HepG2 (cell line): ENCODE measurements at regions not wholly inside any gene's neighbourhood (a gene's known extent, or its start where the extent isn't known, plus 50 kb on each side); places are given as distances from the start of the nearest gene placed in this dataset.

ENCODE experiments used
- ATAC-seq: fragments of 200-7000 bp; cut with Tn5 transposase; 3 replicates; pipeline ENCODE4 v1.9.1; 2020; ENCODE audit warnings: mild to moderate bottlenecking, moderate library complexity
- BruUV-seq: library from RNA; stranded (reverse); fragments of 400-500 nt; replicated peaks from 2 replicates; lab custom pipeline; 2021; lab: Mats Ljungman, UMichigan
- CTCF ChIA-PET: fragments of 300-600 bp; formaldehyde crosslinking; extraction: SDS; loops from one replicate; lab custom pipeline; 2021; ENCODE audit warnings: low total read pairs, inconsistent platforms, low intra/inter-chr PET ratio; lab: Yijun Ruan, JAX
- POLR2A ChIA-PET: fragments of 350-600 bp; sonication (Branson Sonifier 250); formaldehyde crosslinking; loops from one replicate; lab custom pipeline; 2020; ENCODE audit warnings: antibody characterized with exemption, inconsistent platforms; lab: Yijun Ruan, JAX
- DNase-seq: peaks from one replicate; pipeline ENCODE4 v3.0.0-alpha.2; 2015; ENCODE audit warnings: low spot score
- FAIRE-seq: peaks from 3 replicates; lab custom pipeline; 2011; peaks lifted over from hg19 to GRCh38; lab: Jason Lieb, UNC
- H2AFZ ChIP-seq: one replicate; pipeline ENCODE4 v1.6.1; 2011; ENCODE audit warnings: low read length, inconsistent platforms
- H3K27ac ChIP-seq: fragments of 300-600 bp; 3 replicates; pipeline ENCODE4 v1.8.0; 2011; ENCODE audit warnings: mixed run types, mild to moderate bottlenecking, mixed read lengths, low read length, inconsistent platforms; ENCODE audit not compliant: insufficient read depth; ENCODE audit errors: extremely low read length
- H3K27me3 ChIP-seq, 2 experiments: fragments of 200-600 bp in 1 of 2; 2 replicates in 1 of 2; 3 replicates in 1 of 2; pipeline versions ENCODE4 v1.6.0 to v1.8.0; 2011; ENCODE audit warnings: low read length in 2 of 2, mild to moderate bottlenecking in 2 of 2, moderate library complexity in 2 of 2, inconsistent platforms in 1 of 2; ENCODE audit not compliant: insufficient read depth in 2 of 2, control insufficient read depth in 1 of 2
- H3K36me3 ChIP-seq, 2 experiments: fragments of 200-600 bp in 1 of 2; replicated peaks in 1 of 2; 2 replicates in 1 of 2; 3 replicates in 1 of 2; pipeline versions ENCODE4 v1.5.1 to v1.8.0; 2011; ENCODE audit warnings: low read length in 2 of 2, inconsistent platforms in 1 of 2; ENCODE audit not compliant: insufficient read depth in 2 of 2, control insufficient read depth in 1 of 2
- H3K4me1 ChIP-seq: 2 replicates; pipeline ENCODE4 v1.5.1; 2012; ENCODE audit warnings: low read length, inconsistent platforms; ENCODE audit not compliant: insufficient read depth
- H3K4me2 ChIP-seq: 2 replicates; pipeline ENCODE4 v1.6.0; 2011; ENCODE audit warnings: low read depth, low read length, inconsistent platforms
- H3K4me3 ChIP-seq, 3 experiments: fragments of 200-600 bp in 1 of 3; sonication (generic), shearing (Covaris generic) in 1 of 3; replicated peaks in 1 of 3; 2 replicates each; pipeline ENCODE4 v1.5.1; 2011 to 2016; ENCODE audit warnings: low read length in 3 of 3, inconsistent platforms in 2 of 3, low read depth in 2 of 3, mild to moderate bottlenecking in 2 of 3, control low read depth in 1 of 3, mixed read lengths in 1 of 3; ENCODE audit not compliant: insufficient read depth in 1 of 3
- H3K79me2 ChIP-seq: one replicate; pipeline ENCODE4 v1.6.1; 2011; ENCODE audit warnings: low read length, inconsistent platforms; ENCODE audit not compliant: insufficient read depth
- H3K9ac ChIP-seq: 2 replicates; pipeline ENCODE4 v1.6.0; 2011; ENCODE audit warnings: mild to moderate bottlenecking, low read depth, low read length, inconsistent platforms; ENCODE audit not compliant: insufficient read depth
- H3K9me3 ChIP-seq: 2 replicates; pipeline ENCODE4 v1.5.1; 2012; ENCODE audit warnings: mild to moderate bottlenecking, low read length
- H4K20me1 ChIP-seq: 2 replicates; pipeline ENCODE4 v1.6.0; 2011; ENCODE audit warnings: inconsistent platforms, mild to moderate bottlenecking, low read length, moderate library complexity; ENCODE audit not compliant: insufficient read depth
- ARID2 ChIP-seq: sonication (generic); formaldehyde crosslinking; IDR thresholded peaks from 2 replicates; pipeline ENCODE4 v1.8.1; 2022; ENCODE audit warnings: mild to moderate bottlenecking, missing genetic modification reagents, borderline replicate concordance
- BHLHE40 ChIP-seq: IDR thresholded peaks from 2 replicates; pipeline ENCODE4 v1.6.1; 2011; ENCODE audit warnings: low read length, improper control_type of control experiment
- CHCHD3 ChIP-seq: sonication (generic); formaldehyde crosslinking; IDR thresholded peaks from 2 replicates; pipeline ENCODE4 v1.8.0; 2022; ENCODE audit warnings: mild to moderate bottlenecking, missing genetic modification reagents, moderate library complexity
- GZF1 ChIP-seq: sonication (generic); formaldehyde crosslinking; IDR thresholded peaks from 2 replicates; pipeline ENCODE4 v1.5.1; 2020; ENCODE audit warnings: mild to moderate bottlenecking, missing genetic modification reagents
- HIVEP1 ChIP-seq: sonication (generic); formaldehyde crosslinking; IDR thresholded peaks from 2 replicates; pipeline ENCODE4 v1.4.0; 2020; ENCODE audit warnings: mild to moderate bottlenecking, missing genetic modification reagents
- HNF1A ChIP-seq, 2 experiments: sonication (generic) in 1 of 2; formaldehyde crosslinking in 1 of 2; IDR thresholded peaks; 2 replicates each; pipeline versions ENCODE4 v1.4.0 to v1.6.1; 2016 to 2020; ENCODE audit warnings: borderline replicate concordance in 1 of 2, low read depth in 1 of 2, mild to moderate bottlenecking in 1 of 2, missing genetic modification reagents in 1 of 2
- MED1 ChIP-seq: sonication (generic); formaldehyde crosslinking; IDR thresholded peaks from 2 replicates; pipeline ENCODE4 v1.4.0; 2020; ENCODE audit warnings: missing genetic modification reagents
- PBX2 ChIP-seq: IDR thresholded peaks from 2 replicates; pipeline ENCODE4 v1.6.1; 2016; ENCODE audit warnings: control low read depth
- PHF20 ChIP-seq: sonication (generic); formaldehyde crosslinking; IDR thresholded peaks from 2 replicates; pipeline ENCODE4 v1.5.0; 2020; ENCODE audit warnings: mild to moderate bottlenecking, missing genetic modification reagents
- TBX3 ChIP-seq: fragments of 450-650 bp; IDR thresholded peaks from 2 replicates; pipeline ENCODE4 v1.6.1; 2017; ENCODE audit warnings: antibody characterized with exemption, mild to moderate bottlenecking, inconsistent platforms, borderline replicate concordance
- ZC3H13 ChIP-seq: sonication (generic); formaldehyde crosslinking; IDR thresholded peaks from 2 replicates; pipeline ENCODE4 v1.8.1; 2023; ENCODE audit warnings: mild to moderate bottlenecking, missing genetic modification reagents, moderate library complexity
- ZMYM4 ChIP-seq: sonication (generic); formaldehyde crosslinking; IDR thresholded peaks from 2 replicates; pipeline ENCODE4 v1.8.1; 2023; ENCODE audit warnings: mild to moderate bottlenecking, missing genetic modification reagents
- ZNF556 ChIP-seq: sonication (generic); formaldehyde crosslinking; IDR thresholded peaks from 2 replicates; pipeline ENCODE4 v1.4.0; 2020; ENCODE audit warnings: mild to moderate bottlenecking, missing genetic modification reagents, borderline replicate concordance
- ZNF629 ChIP-seq: sonication (generic); formaldehyde crosslinking; conservative IDR thresholded peaks from 2 replicates; pipeline ENCODE4 v1.5.0; 2020; ENCODE audit warnings: missing genetic modification reagents
- ZNF780A ChIP-seq: sonication (generic); formaldehyde crosslinking; IDR thresholded peaks from 2 replicates; pipeline ENCODE4 v1.8.0; 2022; ENCODE audit warnings: mild to moderate bottlenecking, missing genetic modification reagents, moderate library complexity
- ZSCAN25 ChIP-seq: sonication (generic); formaldehyde crosslinking; IDR thresholded peaks from 2 replicates; pipeline ENCODE4 v1.8.0; 2022; ENCODE audit warnings: mild to moderate bottlenecking, missing genetic modification reagents
- WGBS: methylation state at CpG from one replicate; pipeline ENCODE4 v1.1.6; 2017; ENCODE audit warnings: low lambda C conversion rate; 5-methylcytosine and 5-hydroxymethylcytosine counted together
- in situ Hi-C: cut with HindIII; loops from 2 replicates; pipeline ENCODE4 v1.10.0; 2017; ENCODE audit warnings: low pct_unique_long_range_greater_than_20kb; ENCODE audit not compliant: extremely low pct_ligation_motif_present
- intact Hi-C: fragments of 100-400 bp; cut with micrococcal nuclease; formaldehyde crosslinking; loops from one replicate; pipeline ENCODE4 v1.10.0; 2022; ENCODE audit not compliant: unreplicated experiment

GRCh38 chr5:91670122-91670521, 287.0 kb upstream of the ARRDC3 start:
- DNase-seq (no peak), ATAC-seq (no peak), FAIRE-seq (no peak)
- in situ Hi-C loops, result no loop called here
- TF ChIP-seq HIVEP1 (CRISPR knock-in tag) (no peak), ZNF629 (CRISPR knock-in tag) (no peak), ARID2 (CRISPR knock-in tag) (no peak), ZC3H13 (CRISPR knock-in tag) (no peak)
- ChIA-PET POLR2A (no interaction called here), CTCF (no interaction called here)
- H3K27ac ChIP-seq, result no peak overlapping the region
- H3K4me1 ChIP-seq, result no peaks in the 10 kb centered on the region
- no peaks in the 10 kb centered on the region for H3K36me3 ChIP-seq
- no peaks in the 10 kb centered on the region for H4K20me1 ChIP-seq
- H3K4me2 ChIP-seq, result no peak overlapping the region
- BruUV-seq, result no TSS peak
- no peak overlapping the region for H3K4me3 ChIP-seq
- intact Hi-C loops, result no loop called here
- no peaks in the 10 kb centered on the region for H3K79me2 ChIP-seq
- no peak overlapping the region for H3K9ac ChIP-seq
- 5% methylated on average over 2 of the region's 2 CpGs for WGBS
- H2AFZ ChIP-seq, result no peak overlapping the region
- 0 out of 5 replicates have a peak, but pooled peaks cover 0 to 2% of the 10 kb centered on the region in 2 experiments for H3K27me3 ChIP-seq
- H3K9me3 ChIP-seq, result no peaks in the 10 kb centered on the region

- TF ChIP-seq ZNF556, result no peak
- TF ChIP-seq BHLHE40, result no peak
- TF ChIP-seq ZNF780A, result no peak
- no peak for TF ChIP-seq CHCHD3 (CRISPR knock-in tag)
- no peak for TF ChIP-seq ZSCAN25
- TF ChIP-seq PBX2, result no peak
- TF ChIP-seq HNF1A (IDR thresholded peaks at IDR 0.05; ENCODE audit: low read depth), result no peak
- TF ChIP-seq HNF1A (CRISPR knock-in tag; IDR thresholded peaks at IDR 0.05; ENCODE audit: borderline replicate concordance), result no peak
- no peak for TF ChIP-seq GZF1 (CRISPR knock-in tag)
- TF ChIP-seq ZMYM4 (CRISPR knock-in tag), result no peak
- no peak for TF ChIP-seq TBX3
- TF ChIP-seq PHF20 (CRISPR knock-in tag), result no peak
- TF ChIP-seq MED1 (CRISPR knock-in tag), result no peak
- Histone ChIP-seq H3K27me3 (0 out of 5 replicates have a peak, but pooled peaks cover 0 to 2% of the 10 kb centered on the region in 2 experiments), H3K4me2 (no peak overlapping the region), H2AFZ (no peak overlapping the region), H3K9me3 (no peaks in the 10 kb centered on the region), H4K20me1 (no peaks in the 10 kb centered on the region), H3K79me2 (no peaks in the 10 kb centered on the region), H3K36me3 (no peaks in the 10 kb centered on the region), H3K4me1 (no peaks in the 10 kb centered on the region), H3K4me3 (no peak overlapping the region), H3K27ac (no peak overlapping the region), H3K9ac (no peak overlapping the region)
- intact Hi-C loops, result no loop called here
- 2% methylated on average over 3 of the region's 3 CpGs for WGBS
- POLR2A ChIA-PET, result no interaction called here
- FAIRE-seq (no peak), DNase-seq (no peak), ATAC-seq (no peak)
- in situ Hi-C loops, result no loop called here
- CTCF ChIA-PET, result no interaction called here
- no TSS peak for BruUV-seq
Observed at GRCh38 chr5:91668261-91668660, 285.1 kb upstream of the ARRDC3 start.
